Vagina (tissue), 2 donors: ENCODE measurements at regions not wholly inside any gene's neighbourhood (a gene's known extent, or its start where the extent isn't known, plus 50 kb on each side); places are given as distances from the start of the nearest gene placed in this dataset.
A peak's percentile ranks its signal among the peaks of the same experiment; 100 is the strongest.

Source experiments
- DNase-seq, 2 donors: peaks; one replicate each; pipeline ENCODE4 v3.0.0-alpha.2; 2017; ENCODE audit errors: extremely low spot score in 2 of 2
- H3K27ac ChIP-seq: fragments of 200-600 bp; sonication (generic); one replicate; pipeline ENCODE4 v1.5.1; 2019
- H3K27me3 ChIP-seq: fragments of 200-600 bp; sonication (generic); one replicate; pipeline ENCODE4 v1.5.1; 2019
- H3K36me3 ChIP-seq, 2 donors: fragments of 200-600 bp; sonication (generic); one replicate each; pipeline ENCODE4 v1.5.1; 2017 to 2019
- H3K4me1 ChIP-seq: fragments of 200-600 bp; sonication (generic); one replicate; pipeline ENCODE4 v1.5.1; 2019
- H3K4me3 ChIP-seq, 2 donors: fragments of 200-600 bp; sonication (generic); 1 replicate in 1 of 2; 2 replicates in 1 of 2; pipeline ENCODE4 v1.5.1; 2016 to 2019
- H3K9me3 ChIP-seq: fragments of 200-600 bp; sonication (generic); one replicate; pipeline ENCODE4 v1.5.1; 2019
- CTCF ChIP-seq, 3 experiments: fragments of 450-650 bp in 2 of 3; fragments of 200-600 bp in 1 of 3; sonication (generic) in 1 of 3; IDR thresholded peaks; one replicate each; pipeline ENCODE4 v1.5.1; 2017 to 2019; ENCODE audit warnings: antibody characterized with exemption in 3 of 3, mild to moderate bottlenecking in 2 of 3, moderate library complexity in 2 of 3
- POLR2A ChIP-seq, 2 donors: fragments of 450-650 bp; IDR thresholded peaks; one replicate each; pipeline ENCODE4 v1.6.1; 2017; ENCODE audit warnings: antibody characterized with exemption in 2 of 2, mild to moderate bottlenecking in 2 of 2, moderate library complexity in 2 of 2
- POLR2AphosphoS5 ChIP-seq, 2 donors: sonication (generic); formaldehyde crosslinking; IDR thresholded peaks; one replicate each; pipeline ENCODE4 v1.9.0; 2017; ENCODE audit warnings: antibody characterized with exemption in 2 of 2, mild to moderate bottlenecking in 2 of 2, low read depth in 1 of 2; ENCODE audit not compliant: insufficient read depth in 1 of 2
- intact Hi-C: fragments of 100-400 bp; cut with DNase I; formaldehyde crosslinking; loops from one replicate; pipeline ENCODE4 v1.15.1; 2023

GRCh38 chr13:99746637-99747402 is 224.7 kb downstream of the ZIC5 start:
- intact Hi-C loops, result no loop called here
- DNase-seq, result no peak
- no peaks in the 10 kb centered on the region for H3K9me3 ChIP-seq
- H3K4me3 ChIP-seq, result no peak overlapping the region
- H3K27ac ChIP-seq, result no peak overlapping the region
- TF ChIP-seq POLR2AphosphoS5 (IDR thresholded peaks at IDR 0.05; ENCODE audit: insufficient read depth in 1 of 2, low read depth in 1 of 2) (no peak), CTCF (IDR thresholded peaks at IDR 0.05) (no peak), POLR2A (IDR thresholded peaks at IDR 0.05) (no peak)
- H3K4me1 ChIP-seq, result peaks cover 15% of the 10 kb centered on the region
- no peaks in the 10 kb centered on the region for H3K36me3 ChIP-seq
- no peaks in the 10 kb centered on the region for H3K27me3 ChIP-seq

- Histone ChIP-seq H3K4me3 (no peak overlapping the region), H3K36me3 (no peaks in the 10 kb centered on the region), H3K4me1 (peaks cover 15% of the 10 kb centered on the region), H3K27me3 (no peaks in the 10 kb centered on the region), H3K9me3 (no peaks in the 10 kb centered on the region), H3K27ac (no peak overlapping the region)
- TF ChIP-seq POLR2AphosphoS5 (IDR thresholded peaks at IDR 0.05; ENCODE audit: insufficient read depth in 1 of 2, low read depth in 1 of 2) (no peak), POLR2A (IDR thresholded peaks at IDR 0.05) (no peak)
- intact Hi-C loops, result no loop called here
- DNase-seq, result no peak
Measured at GRCh38 chr13:99743094-99743493, 228.5 kb downstream of the ZIC5 start.

- no peak for DNase-seq
- no peak for TF ChIP-seq POLR2AphosphoS5 (IDR thresholded peaks at IDR 0.05; ENCODE audit: insufficient read depth in 1 of 2, low read depth in 1 of 2)
- no peak for TF ChIP-seq POLR2A (IDR thresholded peaks at IDR 0.05)
- no peak for TF ChIP-seq CTCF (IDR thresholded peaks at IDR 0.05)
- Histone ChIP-seq H3K36me3 (no peaks in the 10 kb centered on the region), H3K9me3 (no peaks in the 10 kb centered on the region), H3K27me3 (no peaks in the 10 kb centered on the region), H3K27ac (no peak overlapping the region), H3K4me3 (no peak overlapping the region), H3K4me1 (peaks cover 15% of the 10 kb centered on the region)
- intact Hi-C loops, result no loop called here
Measured at GRCh38 chr13:99741960-99742359, 229.6 kb downstream of the ZIC5 start.

- no peaks in the 10 kb centered on the region for H3K36me3 ChIP-seq
- H3K4me1 ChIP-seq, result peaks cover 15% of the 10 kb centered on the region
- intact Hi-C loops, result no loop called here
- H3K27me3 ChIP-seq, result no peaks in the 10 kb centered on the region
- no peak overlapping the region for H3K4me3 ChIP-seq
- no peak for TF ChIP-seq CTCF (IDR thresholded peaks at IDR 0.05)
- no peak for TF ChIP-seq POLR2AphosphoS5 (IDR thresholded peaks at IDR 0.05; ENCODE audit: insufficient read depth in 1 of 2, low read depth in 1 of 2)
- no peak for TF ChIP-seq POLR2A (IDR thresholded peaks at IDR 0.05)
- H3K27ac ChIP-seq, result no peak overlapping the region
- H3K9me3 ChIP-seq, result no peaks in the 10 kb centered on the region
- DNase-seq, result peak in 1 of 2 donors; percentile 32
Measured at GRCh38 chr13:99740251-99740979, 231.2 kb downstream of the ZIC5 start.

- H3K4me3 ChIP-seq, result no peak overlapping the region
- H3K27ac ChIP-seq, result no peak overlapping the region
- H3K4me1 ChIP-seq, result peaks cover 15% of the 10 kb centered on the region
- no peaks in the 10 kb centered on the region for H3K9me3 ChIP-seq
- TF ChIP-seq POLR2A (IDR thresholded peaks at IDR 0.05) (no peak), CTCF (IDR thresholded peaks at IDR 0.05) (no peak), POLR2AphosphoS5 (IDR thresholded peaks at IDR 0.05; ENCODE audit: insufficient read depth in 1 of 2, low read depth in 1 of 2) (no peak)
- no peak for DNase-seq
- no peaks in the 10 kb centered on the region for H3K27me3 ChIP-seq
- intact Hi-C loops, result no loop called here
- H3K36me3 ChIP-seq, result no peaks in the 10 kb centered on the region
Measured at GRCh38 chr13:99738626-99739025, 232.9 kb downstream of the ZIC5 start.
